Amniotic epithelial cell (primary cell): ENCODE measurements at regions not wholly inside any gene's neighbourhood (a gene's known extent, or its start where the extent isn't known, plus 50 kb on each side); places are given as distances from the start of the nearest gene placed in this dataset.
A peak's percentile ranks its signal among the peaks of the same experiment; 100 is the strongest.
"Not testable (repeated sequence)": the region's sequence is repeated elsewhere in the genome, so short reads cannot be mapped to it uniquely, and the experiment has no call there.

ENCODE experiments used
- DNase-seq: peaks from one replicate; pipeline ENCODE4 v3.0.0-alpha.2; 2010; ENCODE audit warnings: low read depth

- no peak for DNase-seq
Measured at GRCh38 chr1:22196041-22196440, 53.1 kb upstream of the WNT4 start.

- DNase-seq = no peak
Measured at GRCh38 chr1:22196641-22197040, 53.7 kb upstream of the WNT4 start.

GRCh38 chr1:22197644-22198043 lies 54.7 kb upstream of the WNT4 start:
- DNase-seq = no peak

- no peak for DNase-seq
Measured at GRCh38 chr1:22201023-22201422, 58.1 kb upstream of the WNT4 start.

GRCh38 chr1:22203335-22203734 lies 60.4 kb upstream of the WNT4 start:
- DNase-seq = no peak

- no peak for DNase-seq
Measured at GRCh38 chr1:22204057-22204840, 61.4 kb upstream of the WNT4 start.

GRCh38 chr1:22204989-22205913 lies 62.4 kb upstream of the WNT4 start:
- DNase-seq = no peak

GRCh38 chr1:22206551-22207125 lies 63.7 kb upstream of the WNT4 start:
- no peak for DNase-seq

GRCh38 chr1:22207511-22208267 lies 64.8 kb upstream of the WNT4 start:
- no peak for DNase-seq

GRCh38 chr1:22208268-22208972 lies 65.5 kb upstream of the WNT4 start:
- no peak for DNase-seq

- no peak for DNase-seq
Measured at GRCh38 chr1:22208973-22209378, 66.1 kb upstream of the WNT4 start.

- no peak for DNase-seq
Measured at GRCh38 chr1:22210176-22210575, 67.3 kb upstream of the WNT4 start.

- no peak for DNase-seq
Measured at GRCh38 chr1:22210636-22211035, 67.7 kb upstream of the WNT4 start.

- DNase-seq = not testable (repeated sequence)
Measured at GRCh38 chr1:22211459-22211858, 68.6 kb upstream of the WNT4 start.

GRCh38 chr1:22212400-22213233 lies 69.7 kb upstream of the WNT4 start:
- no peak for DNase-seq

- DNase-seq = peak; percentile 6
Measured at GRCh38 chr1:22216210-22216883, 73.5 kb upstream of the WNT4 start.

GRCh38 chr1:22216966-22217365 lies 74.1 kb upstream of the WNT4 start:
- DNase-seq = no peak

GRCh38 chr1:22217811-22218460 lies 75.0 kb upstream of the WNT4 start:
- no peak for DNase-seq

GRCh38 chr1:22218618-22219250 lies 75.8 kb upstream of the WNT4 start:
- no peak for DNase-seq
